ENCODE measurements at regions not wholly inside any gene's neighbourhood (a gene's known extent, or its start where the extent isn't known, plus 50 kb on each side); places are given as distances from the start of the nearest gene placed in this dataset.

- 50% methylated on average over 3 of the region's 19 CpGs for WGBS (ENCODE audit: missing lambda C conversion rate)
- TF ChIP-seq RNF2 (IDR thresholded peaks at IDR 0.05; ENCODE audit: borderline replicate concordance, low read depth): no peak
- TF ChIP-seq RFX5 (IDR thresholded peaks at IDR 0.05): no peak
- no peak for TF ChIP-seq NPAS2 (CRISPR knock-in tag; IDR thresholded peaks at IDR 0.05; ENCODE audit: borderline replicate concordance)
- no peak for TF ChIP-seq POLR2AphosphoS2 (conservative IDR thresholded peaks at IDR 0.05; ENCODE audit: low read length)
- no peak for TF ChIP-seq HOXB13 (CRISPR knock-in tag; IDR thresholded peaks at IDR 0.05; ENCODE audit: low read depth)
- no peak for TF ChIP-seq CTCF (IDR thresholded peaks at IDR 0.05)
- TF ChIP-seq, protein P1, sequence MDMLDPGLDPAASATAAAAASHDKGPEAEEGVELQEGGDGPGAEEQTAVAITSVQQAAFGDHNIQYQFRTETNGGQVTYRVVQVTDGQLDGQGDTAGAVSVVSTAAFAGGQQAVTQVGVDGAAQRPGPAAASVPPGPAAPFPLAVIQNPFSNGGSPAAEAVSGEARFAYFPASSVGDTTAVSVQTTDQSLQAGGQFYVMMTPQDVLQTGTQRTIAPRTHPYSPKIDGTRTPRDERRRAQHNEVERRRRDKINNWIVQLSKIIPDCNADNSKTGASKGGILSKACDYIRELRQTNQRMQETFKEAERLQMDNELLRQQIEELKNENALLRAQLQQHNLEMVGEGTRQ (IDR thresholded peaks at IDR 0.05): no peak
- TF ChIP-seq HOXB5 (CRISPR knock-in tag; IDR thresholded peaks at IDR 0.05): no peak
- TF ChIP-seq HEYL (CRISPR knock-in tag; IDR thresholded peaks at IDR 0.05): no peak
- no peak for TF ChIP-seq MAZ (IDR thresholded peaks at IDR 0.05; ENCODE audit: borderline replicate concordance, low read depth, low read length)
- no peak for TF ChIP-seq FOSB (CRISPR knock-in tag; IDR thresholded peaks at IDR 0.05)
- TF ChIP-seq EHF (CRISPR knock-in tag; IDR thresholded peaks at IDR 0.05): no peak
- no peak for TF ChIP-seq MAFK (IDR thresholded peaks at IDR 0.05; ENCODE audit: partially characterized antibody)
- no peak for TF ChIP-seq ZC3H11A (IDR thresholded peaks at IDR 0.05)
- TF ChIP-seq NFE2L2 (conservative IDR thresholded peaks at IDR 0.05; ENCODE audit: low read length): no peak
- no peak for TF ChIP-seq EP300 (IDR thresholded peaks at IDR 0.05)
- no peak for TF ChIP-seq CEBPB (IDR thresholded peaks at IDR 0.05)
- TF ChIP-seq NR3C1 (IDR thresholded peaks at IDR 0.05): no peak
- ChIA-PET POLR2A (no interaction called here), CTCF (no interaction called here)
- Histone ChIP-seq H3K4me1 (no peaks in the 10 kb centered on the region), H3K4me2 (no peak overlapping the region), H3K9me3 (no peaks in the 10 kb centered on the region), H3K27ac (no peak overlapping the region), H3K4me3 (no peak overlapping the region)
- FAIRE-seq (no peak), ATAC-seq (no peak), DNase-seq (ENCODE audit: low read depth in 1 of 2, low spot score in 1 of 2) (no peak)
Observed at GRCh38 chr18:71028285-71028762, 739.5 kb downstream of the SOCS6 start.

DNA sequence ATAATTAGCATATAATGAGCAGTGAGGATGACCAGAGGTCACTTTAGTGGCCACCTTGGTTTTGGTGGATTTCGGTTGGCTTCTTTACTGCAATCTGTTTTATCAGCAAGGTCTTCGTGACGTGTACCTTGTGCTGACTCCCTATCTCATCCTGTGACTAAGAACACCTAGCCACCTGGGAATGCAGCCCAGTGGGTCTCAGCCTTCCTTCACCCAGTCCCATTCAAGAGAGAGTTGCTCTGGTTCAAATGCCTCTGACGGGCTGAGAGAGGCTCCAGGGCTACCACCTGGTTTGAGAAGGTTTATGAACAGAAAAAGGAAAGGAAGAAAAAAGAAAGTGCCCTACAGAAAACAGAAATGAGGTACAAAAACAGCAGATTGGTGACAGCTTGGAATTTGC lies 738.7 kb downstream of the SOCS6 start:
- H3K27ac ChIP-seq: no peak overlapping the region
- no peak overlapping the region for H3K4me2 ChIP-seq
- TF ChIP-seq ZSCAN20 (CRISPR knock-in tag; IDR thresholded peaks at IDR 0.05): no peak
- no peak for TF ChIP-seq ZNF302 (CRISPR knock-in tag; IDR thresholded peaks at IDR 0.05)
- TF ChIP-seq RNF2 (IDR thresholded peaks at IDR 0.05; ENCODE audit: borderline replicate concordance, low read depth): no peak
- TF ChIP-seq CBX8 (IDR thresholded peaks at IDR 0.05): no peak
- TF ChIP-seq PHF8 (IDR thresholded peaks at IDR 0.05; ENCODE audit: borderline replicate concordance, low read depth): no peak
- no peaks in the 10 kb centered on the region for H3K4me1 ChIP-seq
- no peaks in the 10 kb centered on the region for H3K9me3 ChIP-seq
- DNase-seq (ENCODE audit: low read depth in 1 of 2, low spot score in 1 of 2) (no peak), FAIRE-seq (no peak), ATAC-seq (no peak)
- WGBS (ENCODE audit: missing lambda C conversion rate): 66% methylated on average over 4 of the region's 4 CpGs
- POLR2A ChIA-PET: no interaction called here
- CTCF ChIA-PET: no interaction called here
- H3K4me3 ChIP-seq: no peak overlapping the region

DNA sequence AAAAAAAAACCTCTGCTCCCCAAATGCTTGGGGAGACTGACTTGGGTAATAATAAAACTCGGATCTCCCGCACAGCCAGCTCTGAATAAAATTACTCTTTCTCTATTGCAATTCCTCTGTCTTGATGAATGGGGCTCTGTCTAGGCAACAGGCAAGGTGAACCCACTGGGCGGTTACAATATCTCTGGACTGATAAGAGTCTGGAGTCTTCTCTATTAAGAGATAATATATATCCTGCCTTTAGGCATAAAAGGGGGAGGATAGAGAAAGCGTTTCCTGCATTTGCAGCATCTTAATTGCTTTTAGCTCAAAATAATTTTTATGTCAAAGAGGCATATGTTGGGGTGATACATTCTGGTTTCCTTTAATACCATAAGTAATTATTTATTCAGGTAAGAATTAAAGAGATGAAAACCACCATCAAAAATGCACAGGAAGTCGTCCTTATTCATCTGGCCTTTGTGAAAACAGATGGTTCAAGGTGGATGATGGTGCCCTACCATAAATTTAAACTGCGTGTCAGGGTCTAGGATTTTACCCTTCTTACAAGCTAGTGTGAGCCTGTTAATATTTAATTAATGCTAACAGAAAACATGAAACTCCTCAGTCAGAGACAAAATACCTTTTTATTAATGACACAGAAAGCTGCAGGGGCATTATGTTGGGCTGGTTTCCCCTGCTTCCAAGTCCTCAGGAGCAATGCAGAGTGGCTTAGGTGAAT lies 736.8 kb downstream of the SOCS6 start:
- ATAC-seq (no peak), FAIRE-seq (no peak), DNase-seq (ENCODE audit: low read depth in 1 of 2, low spot score in 1 of 2) (no peak)
- Histone ChIP-seq H3K4me1 (no peaks in the 10 kb centered on the region), H3K27ac (no peak overlapping the region), H3K9me3 (no peaks in the 10 kb centered on the region), H3K4me2 (no peak overlapping the region), H3K4me3 (no peak overlapping the region)
- CTCF ChIA-PET: no interaction called here
- WGBS (ENCODE audit: missing lambda C conversion rate): 29% methylated on average over 6 of the region's 6 CpGs
- POLR2A ChIA-PET: no interaction called here
- TF ChIP-seq POLR2A (IDR thresholded peaks at IDR 0.05; ENCODE audit: low read length): no peak
- TF ChIP-seq, protein P2, sequence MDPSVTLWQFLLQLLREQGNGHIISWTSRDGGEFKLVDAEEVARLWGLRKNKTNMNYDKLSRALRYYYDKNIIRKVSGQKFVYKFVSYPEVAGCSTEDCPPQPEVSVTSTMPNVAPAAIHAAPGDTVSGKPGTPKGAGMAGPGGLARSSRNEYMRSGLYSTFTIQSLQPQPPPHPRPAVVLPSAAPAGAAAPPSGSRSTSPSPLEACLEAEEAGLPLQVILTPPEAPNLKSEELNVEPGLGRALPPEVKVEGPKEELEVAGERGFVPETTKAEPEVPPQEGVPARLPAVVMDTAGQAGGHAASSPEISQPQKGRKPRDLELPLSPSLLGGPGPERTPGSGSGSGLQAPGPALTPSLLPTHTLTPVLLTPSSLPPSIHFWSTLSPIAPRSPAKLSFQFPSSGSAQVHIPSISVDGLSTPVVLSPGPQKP (IDR thresholded peaks at IDR 0.05; ENCODE audit: low read depth, low read length): no peak
- no peak for TF ChIP-seq KDM5A (IDR thresholded peaks at IDR 0.05)
- no peak for TF ChIP-seq CBX2 (IDR thresholded peaks at IDR 0.05; ENCODE audit: borderline replicate concordance, low read depth)
- TF ChIP-seq HEYL (CRISPR knock-in tag; IDR thresholded peaks at IDR 0.05): no peak
- TF ChIP-seq ZC3H11A (IDR thresholded peaks at IDR 0.05): no peak
- no peak for TF ChIP-seq MAZ (IDR thresholded peaks at IDR 0.05; ENCODE audit: borderline replicate concordance, low read depth, low read length)
- no peak for TF ChIP-seq JUNB (IDR thresholded peaks at IDR 0.05)
- TF ChIP-seq RAD21 (conservative IDR thresholded peaks at IDR 0.05 in 1 of 2, IDR thresholded peaks at IDR 0.05 in 1 of 2): no peak
- no peak for TF ChIP-seq NR3C1 (IDR thresholded peaks at IDR 0.05)
- TF ChIP-seq REST (IDR thresholded peaks at IDR 0.05): no peak
